ENCODE measurements at regions not wholly inside any gene's neighbourhood (a gene's known extent, or its start where the extent isn't known, plus 50 kb on each side); places are given as distances from the start of the nearest gene placed in this dataset.
"Not testable (repeated sequence)": the region's sequence is repeated elsewhere in the genome, so short reads cannot be mapped to it uniquely, and the experiment has no call there.

DNA sequence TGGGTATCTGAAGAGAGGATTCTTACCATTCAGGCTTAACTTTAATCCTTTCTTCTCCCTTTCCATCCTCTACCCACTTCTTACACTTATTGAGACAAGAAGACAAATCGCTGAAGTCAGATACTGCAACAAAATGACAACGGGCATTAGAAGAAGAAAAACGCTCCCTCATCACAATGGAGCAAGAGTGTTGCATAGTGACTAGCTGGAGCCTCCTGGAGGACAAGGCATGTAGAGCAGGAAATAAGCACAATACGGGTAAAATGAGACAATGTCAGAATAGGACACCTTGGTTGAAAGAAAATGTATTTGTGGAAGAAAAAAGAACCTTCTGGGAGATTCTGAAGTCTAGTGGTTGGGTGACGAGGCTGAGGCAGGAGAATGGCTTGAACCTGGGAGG lies 501.0 kb downstream of the RERGL start:
- no peaks in the 10 kb centered on the region for H3K36me3 ChIP-seq
- H3K4me3 ChIP-seq, result no peak overlapping the region
- intact Hi-C loops (cut with micrococcal nuclease), result no loop called here
- H3K27me3 ChIP-seq (ENCODE audit: low read depth), result no peaks in the 10 kb centered on the region
- TF ChIP-seq CTCF (IDR thresholded peaks at IDR 0.05; ENCODE audit: borderline replicate concordance), result no peak
- H3K9me3 ChIP-seq (replicated peaks), result no peaks in the 10 kb centered on the region
- DNase-seq, result no peak
- H3K4me1 ChIP-seq, result no peaks in the 10 kb centered on the region
- H3K27ac ChIP-seq (replicated peaks), result no peak overlapping the region

DNA sequence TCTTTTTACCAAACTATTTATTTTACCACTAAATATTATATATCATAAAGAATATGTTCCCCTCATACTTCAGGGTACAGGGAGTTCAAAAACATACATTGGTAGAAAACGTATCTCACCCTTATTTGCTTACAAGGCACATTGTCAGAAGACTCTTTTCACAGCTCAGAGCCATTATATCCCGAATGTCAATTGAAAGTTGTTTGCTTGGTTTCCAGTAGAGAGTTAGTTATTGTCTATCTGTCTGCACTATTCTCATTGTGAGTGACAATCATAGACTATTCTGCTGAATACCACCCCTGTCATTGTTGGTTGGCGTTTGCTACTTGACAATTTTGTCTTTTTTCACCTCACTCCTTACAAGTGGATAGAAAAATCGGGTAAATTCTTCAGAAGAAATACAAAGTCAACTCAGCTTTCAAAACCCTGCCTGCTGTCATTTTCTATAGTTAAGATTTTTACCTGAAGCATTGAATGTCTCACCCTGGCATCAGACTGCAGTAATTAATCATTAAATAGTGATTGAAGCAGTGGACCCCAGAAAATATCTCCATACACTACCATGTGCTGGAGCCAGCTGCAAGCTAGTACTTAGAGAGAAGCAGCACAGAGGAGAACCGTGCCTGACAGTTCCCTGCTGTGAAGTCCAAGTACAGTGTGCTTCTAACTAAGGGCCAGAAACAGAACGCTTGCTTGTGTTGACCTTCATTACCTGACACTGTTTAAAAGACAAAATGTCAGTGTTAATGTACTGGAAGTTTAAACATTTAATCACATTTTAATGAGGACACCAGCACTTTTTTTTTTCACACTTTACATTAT lies 510.6 kb downstream of the RERGL start:
- no peaks in the 10 kb centered on the region for H3K27me3 ChIP-seq (ENCODE audit: low read depth)
- intact Hi-C loops (cut with micrococcal nuclease), result no loop called here
- TF ChIP-seq CTCF (IDR thresholded peaks at IDR 0.05; ENCODE audit: borderline replicate concordance), result no peak
- H3K27ac ChIP-seq (replicated peaks), result no peak overlapping the region
- no peaks in the 10 kb centered on the region for H3K9me3 ChIP-seq (replicated peaks)
- H3K4me3 ChIP-seq, result no peak overlapping the region
- no peaks in the 10 kb centered on the region for H3K36me3 ChIP-seq
- DNase-seq, result no peak
- no peaks in the 10 kb centered on the region for H3K4me1 ChIP-seq

DNA sequence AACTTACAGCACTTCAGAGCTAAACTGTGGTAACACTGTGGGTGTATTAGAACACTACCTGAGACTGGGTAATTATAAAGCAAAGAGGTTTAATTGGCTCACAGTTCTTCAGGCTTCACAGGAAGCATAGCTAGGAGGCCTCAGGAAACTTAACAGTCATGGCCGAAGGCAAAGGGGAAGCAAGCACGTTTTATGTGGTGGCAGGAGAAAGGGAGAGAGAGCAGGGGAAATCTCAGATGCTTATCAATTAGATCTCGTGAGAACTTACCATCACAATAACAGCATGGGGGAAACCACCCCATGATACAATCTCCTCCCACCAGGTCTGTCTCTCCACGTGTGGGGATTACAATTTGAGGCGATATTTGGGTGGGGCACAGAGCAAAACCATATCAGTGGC lies 512.6 kb downstream of the RERGL start:
- H3K9me3 ChIP-seq (replicated peaks), result no peaks in the 10 kb centered on the region
- H3K36me3 ChIP-seq, result no peaks in the 10 kb centered on the region
- no peak overlapping the region for H3K4me3 ChIP-seq
- no peak for DNase-seq
- H3K27ac ChIP-seq (replicated peaks), result no peak overlapping the region
- no peak for TF ChIP-seq CTCF (IDR thresholded peaks at IDR 0.05; ENCODE audit: borderline replicate concordance)
- intact Hi-C loops (cut with micrococcal nuclease), result no loop called here
- H3K27me3 ChIP-seq (ENCODE audit: low read depth), result no peaks in the 10 kb centered on the region
- H3K4me1 ChIP-seq, result no peaks in the 10 kb centered on the region

DNA sequence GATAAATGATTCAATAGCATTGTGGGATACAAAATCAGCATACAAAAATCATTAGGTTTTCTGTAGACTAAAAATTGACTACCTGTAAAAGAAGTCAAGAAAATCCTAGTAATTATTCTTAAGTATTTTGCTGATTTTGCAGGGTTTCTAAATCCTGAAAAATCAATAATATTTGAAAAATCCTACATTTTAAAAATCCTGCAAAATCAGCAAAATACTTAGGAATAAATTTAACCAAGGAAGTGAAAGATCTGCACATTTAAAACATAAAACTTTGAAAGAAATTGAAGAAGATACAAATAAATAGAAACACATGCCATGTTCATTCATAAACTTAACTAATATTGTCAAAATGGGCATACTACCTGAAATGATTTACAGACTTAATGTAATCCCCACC lies 517.7 kb downstream of the RERGL start:
- H3K4me3 ChIP-seq, result no peak overlapping the region
- no peaks in the 10 kb centered on the region for H3K36me3 ChIP-seq
- no peaks in the 10 kb centered on the region for H3K27me3 ChIP-seq (ENCODE audit: low read depth)
- no peak for TF ChIP-seq CTCF (IDR thresholded peaks at IDR 0.05; ENCODE audit: borderline replicate concordance)
- H3K4me1 ChIP-seq, result no peaks in the 10 kb centered on the region
- intact Hi-C loops (cut with micrococcal nuclease), result no loop called here
- H3K9me3 ChIP-seq (replicated peaks), result no peaks in the 10 kb centered on the region
- H3K27ac ChIP-seq (replicated peaks), result no peak overlapping the region
- no peak for DNase-seq

DNA sequence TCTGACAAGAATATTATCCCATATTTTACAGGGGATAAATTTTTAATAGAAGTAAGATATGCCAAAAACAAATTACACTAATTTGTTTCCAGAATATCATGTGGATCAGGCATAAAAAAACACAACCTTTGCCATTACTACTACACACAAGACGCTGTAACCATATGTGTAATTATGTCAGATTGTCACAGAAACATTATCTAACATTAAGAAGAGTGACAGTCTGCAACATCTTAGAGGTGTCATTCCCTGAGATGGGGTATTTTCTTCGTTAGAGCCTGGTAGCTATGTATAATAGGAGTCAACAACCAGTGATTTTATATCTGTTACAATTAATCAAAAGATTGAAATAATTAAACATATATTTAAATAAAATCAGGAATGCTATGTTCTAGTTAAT lies 518.9 kb downstream of the RERGL start:
- H3K4me3 ChIP-seq, result no peak overlapping the region
- intact Hi-C loops (cut with micrococcal nuclease), result no loop called here
- H3K4me1 ChIP-seq, result no peaks in the 10 kb centered on the region
- no peak for DNase-seq
- no peak overlapping the region for H3K27ac ChIP-seq (replicated peaks)
- TF ChIP-seq CTCF (IDR thresholded peaks at IDR 0.05; ENCODE audit: borderline replicate concordance), result no peak
- H3K9me3 ChIP-seq (replicated peaks), result no peaks in the 10 kb centered on the region
- no peaks in the 10 kb centered on the region for H3K36me3 ChIP-seq
- no peaks in the 10 kb centered on the region for H3K27me3 ChIP-seq (ENCODE audit: low read depth)

GRCh38 chr12:17564630-17565029 lies 525.4 kb downstream of the RERGL start:
- intact Hi-C loops (cut with micrococcal nuclease); H3K36me3 ChIP-seq; H3K27me3 ChIP-seq (ENCODE audit: low read depth); DNase-seq; H3K27ac ChIP-seq (replicated peaks); H3K4me1 ChIP-seq; H3K4me3 ChIP-seq: not testable (repeated sequence)
- peaks cover 38% of the 10 kb centered on the region for H3K9me3 ChIP-seq (replicated peaks)
